DMS153 treated with DMSO at 0.1 percent for 48 hours (cell line): ENCODE measurements at regions not wholly inside any gene's neighbourhood (a gene's known extent, or its start where the extent isn't known, plus 50 kb on each side); places are given as distances from the start of the nearest gene placed in this dataset.

ENCODE experiments used
- DNase-seq: peaks from one replicate; lab custom pipeline; 2025; ENCODE audit not compliant: unreplicated experiment; lab: John Stamatoyannopoulos, UW

GRCh38 chr15:93182703-93183205 lies 93.7 kb upstream of the RGMA start:
- no peak for DNase-seq

GRCh38 chr15:93180656-93181055 lies 91.6 kb upstream of the RGMA start:
- no peak for DNase-seq

GRCh38 chr15:93180128-93180527 lies 91.1 kb upstream of the RGMA start:
- DNase-seq, result no peak

GRCh38 chr15:93179700-93180102 lies 90.7 kb upstream of the RGMA start:
- no peak for DNase-seq

GRCh38 chr15:93179072-93179471 lies 90.1 kb upstream of the RGMA start:
- no peak for DNase-seq

- DNase-seq, result no peak
Measured at GRCh38 chr15:93178371-93178770, 89.4 kb upstream of the RGMA start.

- no peak for DNase-seq
Measured at GRCh38 chr15:93176065-93176464, 87.1 kb upstream of the RGMA start.

GRCh38 chr15:93174836-93175235 lies 85.8 kb upstream of the RGMA start:
- no peak for DNase-seq

- no peak for DNase-seq
Measured at GRCh38 chr15:93173369-93173768, 84.4 kb upstream of the RGMA start.

- DNase-seq, result no peak
Measured at GRCh38 chr15:93171476-93171875, 82.5 kb upstream of the RGMA start.

GRCh38 chr15:93170329-93170728 lies 81.3 kb upstream of the RGMA start:
- no peak for DNase-seq

- no peak for DNase-seq
Measured at GRCh38 chr15:93168910-93169309, 79.9 kb upstream of the RGMA start.

- DNase-seq, result no peak
Measured at GRCh38 chr15:93167291-93167690, 78.3 kb upstream of the RGMA start.

- no peak for DNase-seq
Measured at GRCh38 chr15:93166675-93167074, 77.7 kb upstream of the RGMA start.

GRCh38 chr15:93165734-93166470 lies 76.9 kb upstream of the RGMA start:
- DNase-seq, result no peak

GRCh38 chr15:93164409-93164808 lies 75.4 kb upstream of the RGMA start:
- no peak for DNase-seq

GRCh38 chr15:93162560-93162959 lies 73.5 kb upstream of the RGMA start:
- DNase-seq, result no peak

GRCh38 chr15:93159930-93160329 lies 70.9 kb upstream of the RGMA start:
- no peak for DNase-seq

GRCh38 chr15:93158097-93158900 lies 69.3 kb upstream of the RGMA start:
- no peak for DNase-seq

- no peak for DNase-seq
Measured at GRCh38 chr15:93154666-93155065, 65.7 kb upstream of the RGMA start.

- no peak for DNase-seq
Measured at GRCh38 chr15:93152951-93153350, 63.9 kb upstream of the RGMA start.

GRCh38 chr15:93152360-93152759 lies 63.3 kb upstream of the RGMA start:
- DNase-seq, result no peak
